HUES48 (cell line): ENCODE measurements at regions not wholly inside any gene's neighbourhood (a gene's known extent, or its start where the extent isn't known, plus 50 kb on each side); places are given as distances from the start of the nearest gene placed in this dataset.

Source experiments
- H3K27ac ChIP-seq: one replicate; pipeline ENCODE4 v1.7.0; 2013; ENCODE audit warnings: low read depth, low read length, inconsistent platforms
- H3K27me3 ChIP-seq: 2 replicates; pipeline ENCODE4 v1.6.1; 2013; ENCODE audit warnings: mild to moderate bottlenecking, low read length; ENCODE audit not compliant: control insufficient read depth, insufficient read depth
- H3K36me3 ChIP-seq: 2 replicates; pipeline ENCODE4 v1.6.1; 2013; ENCODE audit warnings: low read length; ENCODE audit not compliant: control insufficient read depth, insufficient read depth
- H3K4me1 ChIP-seq: 2 replicates; pipeline ENCODE4 v1.6.1; 2013; ENCODE audit warnings: mild to moderate bottlenecking, low read length; ENCODE audit not compliant: control insufficient read depth, insufficient read depth
- H3K4me3 ChIP-seq: 2 replicates; pipeline ENCODE4 v1.5.1; 2013; ENCODE audit warnings: mild to moderate bottlenecking, low read depth, low read length
- H3K9ac ChIP-seq: 2 replicates; pipeline ENCODE4 v1.6.1; 2013; ENCODE audit warnings: mild to moderate bottlenecking, low read depth, low read length, moderate library complexity
- H3K9me3 ChIP-seq: 2 replicates; pipeline ENCODE4 v1.6.1; 2013; ENCODE audit warnings: low read length; ENCODE audit not compliant: control insufficient read depth, insufficient read depth

DNA sequence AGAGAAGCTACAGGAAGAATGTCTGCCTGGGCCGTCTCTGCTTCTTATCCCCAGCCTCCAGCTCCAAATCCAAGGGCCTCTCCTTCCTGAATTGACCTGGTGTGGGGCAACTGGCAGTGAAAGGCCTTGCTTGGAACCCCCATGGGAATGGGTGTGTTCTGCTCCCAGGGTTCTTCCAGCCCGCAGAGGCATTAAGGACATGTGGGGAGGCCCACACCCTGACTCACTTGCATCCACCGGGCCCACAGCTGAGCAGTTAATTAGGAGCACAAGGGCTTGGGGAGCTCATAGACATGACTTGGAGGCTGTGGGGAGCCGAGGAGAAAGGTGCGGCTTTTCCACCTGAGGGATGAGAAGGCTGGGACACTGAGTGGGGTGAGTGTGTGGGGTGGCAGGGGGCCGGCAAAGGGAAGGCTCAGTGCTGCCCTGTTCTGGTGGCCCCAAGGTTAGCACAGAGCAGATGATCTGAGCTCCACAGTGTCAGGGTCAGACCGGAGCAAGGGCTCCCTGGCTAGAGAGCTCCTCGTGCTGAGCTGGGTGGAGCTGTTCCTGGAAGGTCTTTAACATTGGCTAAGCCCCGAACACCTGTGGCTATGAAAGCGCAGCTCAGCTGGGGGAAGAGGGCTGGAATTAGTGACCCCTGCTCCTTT is 64.5 kb upstream of the NECTIN1 start:
- H3K9ac ChIP-seq: no peak overlapping the region
- peaks cover 88% of the 10 kb centered on the region for H3K27me3 ChIP-seq
- H3K4me3 ChIP-seq: no peak overlapping the region
- no peaks in the 10 kb centered on the region for H3K36me3 ChIP-seq
- H3K9me3 ChIP-seq: no peaks in the 10 kb centered on the region
- H3K27ac ChIP-seq: no peak overlapping the region
- H3K4me1 ChIP-seq: peaks cover 49% of the 10 kb centered on the region

DNA sequence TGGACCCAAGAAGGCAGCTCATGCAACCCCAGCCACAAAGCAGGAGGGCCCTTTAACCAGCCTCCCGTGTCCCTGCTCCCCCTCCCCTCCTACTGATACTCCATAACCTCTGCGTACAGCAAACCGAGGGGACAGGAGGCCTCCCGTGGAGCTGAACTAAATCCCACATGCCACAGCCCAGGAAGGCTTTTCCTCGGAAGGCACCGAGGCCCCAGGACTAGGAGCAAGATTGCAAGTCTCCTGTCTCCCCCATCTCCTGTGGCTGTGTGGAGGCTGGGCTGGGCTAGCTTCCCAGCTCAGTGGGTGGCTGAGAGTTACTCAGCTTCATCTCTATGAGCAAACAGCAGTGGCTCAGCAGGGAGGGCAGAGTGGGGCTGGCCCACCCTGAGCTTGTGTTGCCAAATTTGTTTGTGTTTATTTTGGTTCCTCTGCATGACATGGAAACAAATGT is 62.7 kb upstream of the NECTIN1 start:
- H3K27ac ChIP-seq: peak overlapping the region; percentile 6
- peaks cover 39% of the 10 kb centered on the region for H3K4me1 ChIP-seq
- no peak overlapping the region for H3K9ac ChIP-seq

DNA sequence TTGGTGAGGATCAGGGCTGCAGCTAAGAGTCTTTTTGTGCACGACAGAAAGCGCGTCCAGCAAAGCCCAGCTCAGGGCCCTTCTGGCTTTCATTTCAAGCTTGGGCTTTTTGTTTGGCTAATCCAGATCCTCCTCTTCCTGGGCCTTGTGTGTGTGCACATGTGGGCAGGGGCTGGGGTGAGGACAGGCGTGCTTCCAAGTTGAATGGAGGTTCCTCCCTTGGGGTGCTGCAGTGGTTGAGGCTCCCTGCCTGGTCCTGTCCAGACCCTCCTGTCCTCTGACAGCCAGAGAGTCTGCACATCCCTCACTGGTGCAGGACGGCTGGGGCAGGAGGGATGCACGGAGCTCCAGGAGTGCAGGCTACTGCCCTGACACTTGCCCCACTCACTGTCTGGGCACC is 62.0 kb upstream of the NECTIN1 start:
- H3K9me3 ChIP-seq: no peaks in the 10 kb centered on the region
- H3K27ac ChIP-seq: no peak overlapping the region
- no peaks in the 10 kb centered on the region for H3K36me3 ChIP-seq
- H3K27me3 ChIP-seq: peaks cover 71% of the 10 kb centered on the region
- H3K9ac ChIP-seq: no peak overlapping the region
- H3K4me3 ChIP-seq: no peak overlapping the region
- H3K4me1 ChIP-seq: peaks cover 34% of the 10 kb centered on the region

More for the DNA sequence above, 62.7 kb upstream of the NECTIN1 start:
- H3K27me3 ChIP-seq: peaks cover 78% of the 10 kb centered on the region
- H3K9me3 ChIP-seq: no peaks in the 10 kb centered on the region
- no peaks in the 10 kb centered on the region for H3K36me3 ChIP-seq
- no peak overlapping the region for H3K4me3 ChIP-seq

DNA sequence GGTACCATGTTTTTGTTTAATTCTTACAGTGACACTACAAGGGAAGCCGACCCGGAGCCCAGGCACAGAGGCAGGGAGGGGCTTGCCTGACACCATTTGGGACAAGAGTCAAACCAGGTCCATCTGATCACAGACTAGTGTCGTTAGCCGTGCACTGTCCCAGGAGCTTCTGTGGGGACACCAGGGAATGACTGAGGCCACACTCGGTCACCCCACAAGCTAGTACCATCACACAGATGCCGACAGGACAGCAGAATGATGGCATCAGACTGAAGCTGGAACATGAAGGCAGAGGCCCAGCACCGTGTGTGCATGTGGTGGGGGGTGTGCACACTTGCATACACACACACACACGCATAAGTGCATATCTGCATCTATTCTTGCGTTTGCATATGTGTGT is 61.5 kb upstream of the NECTIN1 start:
- Histone ChIP-seq H3K4me3 (no peak overlapping the region), H3K9me3 (no peaks in the 10 kb centered on the region), H3K9ac (no peak overlapping the region), H3K27ac (no peak overlapping the region), H3K27me3 (peaks cover 65% of the 10 kb centered on the region), H3K4me1 (peaks cover 28% of the 10 kb centered on the region), H3K36me3 (no peaks in the 10 kb centered on the region)

- no peak overlapping the region for H3K27ac ChIP-seq
- H3K36me3 ChIP-seq: no peaks in the 10 kb centered on the region
- no peak overlapping the region for H3K4me3 ChIP-seq
- H3K9ac ChIP-seq: no peak overlapping the region
- peaks cover 22% of the 10 kb centered on the region for H3K4me1 ChIP-seq
- no peaks in the 10 kb centered on the region for H3K9me3 ChIP-seq
- H3K27me3 ChIP-seq: peaks cover 59% of the 10 kb centered on the region
Measured at GRCh38 chr11:119789766-119790407, 60.9 kb upstream of the NECTIN1 start.

DNA sequence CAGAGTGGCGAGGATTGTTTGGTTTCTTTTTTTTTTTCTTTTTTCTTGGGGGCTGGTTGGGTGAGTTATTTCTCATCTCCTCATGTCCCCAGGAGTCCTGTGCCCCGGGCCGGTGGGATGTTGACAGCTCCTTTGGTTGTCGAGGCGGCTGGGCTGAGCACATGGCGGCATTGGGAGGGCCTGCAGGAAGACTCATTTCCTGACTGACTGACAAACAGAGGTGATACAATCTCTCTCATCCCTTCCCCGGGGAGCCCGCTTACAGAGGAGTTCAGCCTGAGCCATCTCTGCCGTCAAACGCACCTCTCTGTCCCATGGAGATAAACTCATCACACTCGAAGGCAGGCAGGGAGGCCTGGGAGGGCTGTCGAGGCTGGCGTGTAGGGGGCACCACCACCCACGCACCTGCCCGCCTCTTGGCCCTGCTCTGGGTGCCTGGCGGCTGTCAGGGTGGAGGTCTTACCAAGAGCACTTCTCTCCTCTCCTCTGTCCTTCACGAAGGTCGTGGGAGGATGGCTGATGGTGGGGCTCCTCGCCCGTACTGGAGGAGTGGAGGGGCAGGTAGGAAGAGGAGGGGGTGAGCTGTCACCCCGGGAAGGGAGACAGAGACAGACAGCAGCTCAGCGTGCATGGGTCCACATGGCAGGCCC is 60.0 kb upstream of the NECTIN1 start:
- no peak overlapping the region for H3K9ac ChIP-seq
- peaks cover 19% of the 10 kb centered on the region for H3K4me1 ChIP-seq
- no peaks in the 10 kb centered on the region for H3K36me3 ChIP-seq
- H3K4me3 ChIP-seq: no peak overlapping the region
- H3K27ac ChIP-seq: no peak overlapping the region
- H3K27me3 ChIP-seq: peaks cover 51% of the 10 kb centered on the region
- H3K9me3 ChIP-seq: no peaks in the 10 kb centered on the region

DNA sequence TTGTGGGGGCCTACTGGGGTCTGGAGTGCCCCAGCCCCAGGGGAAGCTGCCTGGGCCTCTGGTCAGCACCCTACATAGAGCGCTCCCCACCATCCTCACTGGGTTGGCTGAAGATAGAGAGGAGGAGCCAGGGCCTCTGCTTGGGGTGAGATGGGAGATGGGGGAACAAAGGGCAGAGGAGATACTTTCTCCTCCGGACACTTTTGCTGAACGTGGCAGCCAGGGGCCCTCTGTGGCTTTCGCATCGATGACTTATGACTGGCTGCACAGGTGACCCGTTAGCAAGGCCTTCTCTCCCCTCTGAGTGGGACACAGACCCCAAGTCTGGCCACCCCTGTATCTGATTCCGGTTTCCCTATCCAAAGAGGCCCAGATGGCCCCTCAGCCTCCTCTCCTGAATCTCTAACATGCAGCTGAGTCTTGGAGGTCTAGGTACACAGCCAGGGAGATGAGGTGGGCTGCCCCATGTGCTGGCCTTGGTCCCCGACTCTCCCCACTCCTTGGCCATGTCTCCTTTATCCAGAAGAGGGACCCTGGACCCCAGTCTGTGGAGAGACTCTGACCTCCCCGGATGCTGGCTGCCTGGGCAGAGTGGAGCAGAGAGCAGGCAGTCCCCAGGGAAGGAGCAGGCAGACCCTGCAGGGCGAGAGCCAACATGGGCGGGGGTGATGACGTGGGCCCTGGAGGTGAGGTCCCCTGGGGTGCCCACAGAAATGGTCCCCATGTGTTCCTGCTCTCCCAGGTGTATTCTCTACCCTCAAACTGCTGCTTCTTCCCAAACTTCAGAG is 59.3 kb upstream of the NECTIN1 start:
- Histone ChIP-seq H3K36me3 (no peaks in the 10 kb centered on the region), H3K9me3 (no peaks in the 10 kb centered on the region), H3K4me3 (no peak overlapping the region), H3K4me1 (peaks cover 19% of the 10 kb centered on the region), H3K27ac (no peak overlapping the region), H3K9ac (no peak overlapping the region), H3K27me3 (peaks cover 43% of the 10 kb centered on the region)

GRCh38 chr11:119787074-119787461 is 58.1 kb upstream of the NECTIN1 start:
- Histone ChIP-seq H3K4me1 (peaks cover 19% of the 10 kb centered on the region), H3K27ac (no peak overlapping the region), H3K27me3 (peaks cover 35% of the 10 kb centered on the region)

GRCh38 chr11:119786431-119787073 is 57.6 kb upstream of the NECTIN1 start:
- Histone ChIP-seq H3K9me3 (no peaks in the 10 kb centered on the region), H3K27me3 (peaks cover 30% of the 10 kb centered on the region), H3K4me3 (no peak overlapping the region), H3K36me3 (no peaks in the 10 kb centered on the region), H3K27ac (no peak overlapping the region), H3K4me1 (peaks cover 14% of the 10 kb centered on the region), H3K9ac (no peak overlapping the region)

More at GRCh38 chr11:119787074-119787461, 58.1 kb upstream of the NECTIN1 start:
- Histone ChIP-seq H3K9me3 (no peaks in the 10 kb centered on the region), H3K9ac (no peak overlapping the region), H3K4me3 (no peak overlapping the region), H3K36me3 (no peaks in the 10 kb centered on the region)

DNA sequence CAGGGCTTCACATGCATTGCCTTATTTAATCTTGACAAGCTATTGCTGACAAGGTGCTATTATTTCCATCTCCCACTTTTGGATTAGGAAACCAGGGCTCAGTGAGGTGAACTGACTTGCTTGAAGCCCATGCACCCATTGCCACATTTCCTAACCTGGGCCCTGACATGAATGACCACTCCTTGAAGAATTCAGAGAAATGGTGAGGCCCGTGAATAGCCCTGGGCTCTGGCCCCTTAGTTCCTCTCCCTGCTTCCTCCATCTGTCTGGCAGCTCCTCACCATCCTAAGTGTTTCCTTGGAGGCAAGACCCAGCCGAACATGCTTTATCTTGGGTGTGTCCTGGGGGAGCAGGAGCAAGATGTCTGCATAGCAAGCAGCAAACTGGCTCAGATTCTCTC is 56.1 kb upstream of the NECTIN1 start:
- peaks cover 16% of the 10 kb centered on the region for H3K27me3 ChIP-seq
- 0 out of 2 replicates have a peak, but pooled peaks cover 4% of the 10 kb centered on the region for H3K4me1 ChIP-seq
- no peak overlapping the region for H3K9ac ChIP-seq
- H3K36me3 ChIP-seq: no peaks in the 10 kb centered on the region
- no peak overlapping the region for H3K27ac ChIP-seq
- H3K4me3 ChIP-seq: no peak overlapping the region
- H3K9me3 ChIP-seq: no peaks in the 10 kb centered on the region
